ENCODE measurements at regions not wholly inside any gene's neighbourhood (a gene's known extent, or its start where the extent isn't known, plus 50 kb on each side); places are given as distances from the start of the nearest gene placed in this dataset.

DNA sequence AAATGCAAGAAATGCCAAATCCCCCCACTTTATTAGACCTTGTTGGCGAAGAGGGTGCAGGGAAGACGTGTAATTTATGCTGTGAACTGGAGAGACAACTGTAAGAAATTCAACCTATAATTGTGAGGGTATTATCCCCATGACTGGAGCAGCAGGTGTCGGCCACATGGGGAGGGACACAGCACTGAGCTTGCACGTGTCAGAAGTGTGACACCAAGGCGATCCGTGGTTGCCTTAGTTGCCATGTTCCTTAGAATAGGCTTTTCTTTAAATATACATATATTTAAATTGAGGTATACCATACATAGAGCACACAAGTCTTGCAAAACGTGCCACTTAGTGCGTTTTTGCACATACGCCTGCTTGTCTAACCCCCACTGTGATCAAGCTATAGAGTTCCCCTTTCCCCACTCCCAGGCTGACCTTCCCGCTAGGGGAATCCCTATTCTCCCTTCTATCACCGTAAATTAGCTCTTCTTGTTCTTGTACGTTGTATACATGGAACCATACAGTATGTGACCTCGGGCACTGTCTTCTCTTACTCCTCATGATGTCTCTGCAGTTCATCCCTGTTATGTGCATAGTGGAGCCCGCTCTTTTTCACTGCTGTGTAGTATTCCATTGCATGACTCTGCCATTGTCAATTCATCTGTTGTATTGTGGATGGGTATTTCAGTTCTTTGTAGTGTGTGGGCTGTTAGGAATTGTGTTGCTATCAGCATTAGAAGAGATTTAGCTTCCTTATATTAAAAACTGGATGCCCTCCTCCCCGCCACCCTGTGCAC is 81.6 kb upstream of the PMEPA1 start:
- TF ChIP-seq POLR2AphosphoS5 (IDR thresholded peaks at IDR 0.05; ENCODE audit: low read depth, low read length) (no peak), POLR2A (IDR thresholded peaks at IDR 0.05; ENCODE audit: low read depth, low read length) (no peak), POU2F2 (IDR thresholded peaks at IDR 0.05; ENCODE audit: low read depth, low read length) (no peak)

Data from GM12891 (cell line).